K562 (cell line): ENCODE measurements at regions not wholly inside any gene's neighbourhood (a gene's known extent, or its start where the extent isn't known, plus 50 kb on each side); places are given as distances from the start of the nearest gene placed in this dataset.

Source experiments
- AFF1 ChIP-seq, 2 experiments: fragments of 450-650 bp; IDR thresholded peaks; 2 replicates each; pipeline ENCODE4 v1.6.1; 2018; ENCODE audit warnings: mild to moderate bottlenecking in 2 of 2, low read depth in 1 of 2; ENCODE audit not compliant: partially characterized antibody in 2 of 2
- E2F1 ChIP-seq: sonication (generic); formaldehyde crosslinking; IDR thresholded peaks from 2 replicates; pipeline ENCODE4 v1.8.1; 2023; ENCODE audit warnings: mild to moderate bottlenecking, missing genetic modification reagents, moderate library complexity
- E2F6 ChIP-seq, 2 experiments: IDR thresholded peaks; 2 replicates each; pipeline ENCODE4 v1.6.1; 2011; ENCODE audit warnings: borderline replicate concordance in 1 of 2, control low read depth in 1 of 2, low read depth in 1 of 2, low read length in 1 of 2, mild to moderate bottlenecking in 1 of 2, mixed read lengths in 1 of 2, moderate library complexity in 1 of 2; ENCODE audit not compliant: insufficient read depth in 1 of 2, insufficient read length in 1 of 2, poor library complexity in 1 of 2, severe bottlenecking in 1 of 2; ENCODE audit errors: extremely low read depth in 1 of 2
- EZH2 ChIP-seq: IDR thresholded peaks from 2 replicates; pipeline ENCODE4 v1.6.1; 2012; ENCODE audit warnings: low read depth, mild to moderate bottlenecking, inconsistent platforms, low read length, borderline replicate concordance
- FOXK1 ChIP-seq: sonication (generic); formaldehyde crosslinking; IDR thresholded peaks from 2 replicates; pipeline ENCODE4 v1.8.0; 2022; ENCODE audit warnings: missing genetic modification reagents, mild to moderate bottlenecking, borderline replicate concordance
- FOXK2 ChIP-seq, 2 experiments: fragments of 450-650 bp; IDR thresholded peaks in 1 of 2; conservative IDR thresholded peaks in 1 of 2; 2 replicates each; pipeline ENCODE4 v1.6.1; 2016; ENCODE audit warnings: low read depth in 2 of 2, mild to moderate bottlenecking in 1 of 2
- JUN ChIP-seq, 2 experiments: sonication (generic) in 1 of 2; formaldehyde crosslinking in 1 of 2; IDR thresholded peaks; 2 replicates each; pipeline versions ENCODE4 v1.6.1 to v1.8.0; 2012 to 2022; ENCODE audit warnings: borderline replicate concordance in 2 of 2, mild to moderate bottlenecking in 2 of 2, improper control_type of control experiment in 1 of 2, low read depth in 1 of 2, low read length in 1 of 2, missing genetic modification reagents in 1 of 2
- MCM5 ChIP-seq: fragments of 450-650 bp; IDR thresholded peaks from 2 replicates; pipeline ENCODE4 v1.6.1; 2016; ENCODE audit warnings: low read depth
- NCOA2 ChIP-seq, 2 experiments: fragments of 450-650 bp; IDR thresholded peaks; 2 replicates each; pipeline ENCODE4 v1.6.1; 2018; ENCODE audit warnings: mild to moderate bottlenecking in 2 of 2, moderate library complexity in 1 of 2; ENCODE audit not compliant: partially characterized antibody in 2 of 2
- NEUROD1 ChIP-seq: fragments of 150-350 bp; IDR thresholded peaks from 2 replicates; pipeline ENCODE4 v1.6.1; 2014; ENCODE audit warnings: borderline replicate concordance, low read length, low read depth; ENCODE audit not compliant: partially characterized antibody
- PRMT5 ChIP-seq: sonication (generic); formaldehyde crosslinking; IDR thresholded peaks from 2 replicates; pipeline ENCODE4 v1.5.0; 2020; ENCODE audit warnings: missing genetic modification reagents
- TBL1XR1 ChIP-seq, 2 experiments: IDR thresholded peaks; 2 replicates each; pipeline ENCODE4 v1.6.1; 2012; ENCODE audit warnings: improper control_type of control experiment in 2 of 2, low read length in 2 of 2, mild to moderate bottlenecking in 1 of 2
- TRIM25 ChIP-seq: fragments of 450-650 bp; IDR thresholded peaks from 2 replicates; pipeline ENCODE4 v1.7.0; 2016; ENCODE audit warnings: borderline replicate concordance
- ZNF449 ChIP-seq: fragments of 250-450 bp; sonication (Bioruptor Pico); IDR thresholded peaks from 2 replicates; pipeline ENCODE4 v1.8.0; 2022; ENCODE audit warnings: moderate library complexity, mild to moderate bottlenecking, inconsistent platforms
- ZNF717 ChIP-seq: fragments of 250-450 bp; sonication (Bioruptor Pico); IDR thresholded peaks from 2 replicates; pipeline ENCODE4 v1.5.0; 2021

GRCh38 chr7:67453580-67454380 is 457.1 kb downstream of the TYW1 start (continued):
- TF ChIP-seq AFF1 (IDR thresholded peaks at IDR 0.05; ENCODE audit: low read depth in 1 of 2, partially characterized antibody in 2 of 2) (peak in 1 of 2 experiments; percentile 60), NEUROD1 (no peak), FOXK1 (CRISPR knock-in tag) (no peak), TBL1XR1 (IDR thresholded peaks at IDR 0.05; ENCODE audit: low read length in 2 of 2) (peak in 1 of 2 experiments; percentile 43; a peak in 2 of 4 replicates), ZNF717 (CRISPR knock-in tag) (no peak), E2F6 (IDR thresholded peaks at IDR 0.05; ENCODE audit: borderline replicate concordance in 1 of 2, extremely low read depth in 1 of 2, insufficient read depth in 1 of 2, insufficient read length in 1 of 2, low read depth in 1 of 2, low read length in 1 of 2, poor library complexity in 1 of 2, severe bottlenecking in 1 of 2) (peak in 1 of 2 experiments; percentile 45), PRMT5 (CRISPR knock-in tag) (no peak), MCM5 (no peak), JUN (IDR thresholded peaks at IDR 0.05; ENCODE audit: borderline replicate concordance, low read depth, low read length) (no peak), JUN (CRISPR knock-in tag; IDR thresholded peaks at IDR 0.05; ENCODE audit: borderline replicate concordance) (no peak), FOXK2 (conservative IDR thresholded peaks at IDR 0.05 in 1 of 2, IDR thresholded peaks at IDR 0.05 in 1 of 2; ENCODE audit: low read depth in 2 of 2) (no peak), EZH2 (no peak), TRIM25 (no peak), ZNF449 (CRISPR knock-in tag) (no peak), E2F1 (CRISPR knock-in tag) (no peak), NCOA2 (IDR thresholded peaks at IDR 0.05; ENCODE audit: partially characterized antibody in 2 of 2) (no peak)
